Activated CD4-positive, alpha-beta T cell treated with anti-CD3 and anti-CD28 coated beads, Interleukin-2, Interleukin-6, amounts not matched to agents 100 ng/mL and 50 ng/mL, durations not matched to agents 16 hours and 8 hours (primary cell): ENCODE measurements at regions not wholly inside any gene's neighbourhood (a gene's known extent, or its start where the extent isn't known, plus 50 kb on each side); places are given as distances from the start of the nearest gene placed in this dataset.

Experiments used
- DNase-seq: peaks from one replicate; pipeline ENCODE4 v3.0.0-alpha.2; 2020

DNA sequence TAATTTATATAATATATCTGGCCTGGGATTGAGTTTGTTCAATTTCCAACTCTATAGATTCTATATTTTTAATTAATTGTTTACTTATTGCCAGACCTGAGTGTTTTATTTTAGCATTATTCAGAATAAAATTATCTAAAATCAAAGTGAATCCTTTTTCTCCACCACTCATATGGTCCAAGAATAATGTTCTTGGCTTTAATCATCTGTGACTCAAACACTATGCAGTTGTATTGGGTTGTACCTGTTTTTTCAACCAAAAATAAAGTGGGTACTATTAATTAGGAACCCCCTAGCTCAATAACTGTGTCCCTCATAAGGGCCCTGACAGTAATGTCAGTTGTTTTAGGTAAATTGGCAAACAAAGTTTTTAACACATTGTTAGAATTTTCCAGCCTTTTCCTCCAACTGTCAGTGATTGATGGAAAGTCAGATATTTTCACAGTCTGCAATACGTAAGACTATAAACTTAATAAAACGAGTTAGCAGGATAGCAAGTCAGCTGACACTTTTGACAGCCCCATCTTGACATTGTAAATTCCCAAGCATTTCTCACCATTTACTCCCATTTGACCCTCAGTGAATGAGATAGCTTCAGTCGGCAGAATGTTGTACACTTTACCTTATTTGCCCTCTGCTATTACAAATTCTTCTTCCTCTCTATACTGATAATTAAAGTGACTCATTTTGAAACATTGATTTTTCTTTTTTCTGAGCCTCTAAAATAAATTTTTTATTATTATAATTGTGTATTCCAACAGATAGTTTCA lies 587.4 kb downstream of the METTL4 start:
- no peak for DNase-seq

- no peak for DNase-seq
Measured at GRCh38 chr18:1993866-1994265, 577.4 kb downstream of the METTL4 start.

GRCh38 chr18:1994471-1994870 lies 576.8 kb downstream of the METTL4 start:
- no peak for DNase-seq

- no peak for DNase-seq
Measured at GRCh38 chr18:1995041-1995612, 576.2 kb downstream of the METTL4 start.

DNA sequence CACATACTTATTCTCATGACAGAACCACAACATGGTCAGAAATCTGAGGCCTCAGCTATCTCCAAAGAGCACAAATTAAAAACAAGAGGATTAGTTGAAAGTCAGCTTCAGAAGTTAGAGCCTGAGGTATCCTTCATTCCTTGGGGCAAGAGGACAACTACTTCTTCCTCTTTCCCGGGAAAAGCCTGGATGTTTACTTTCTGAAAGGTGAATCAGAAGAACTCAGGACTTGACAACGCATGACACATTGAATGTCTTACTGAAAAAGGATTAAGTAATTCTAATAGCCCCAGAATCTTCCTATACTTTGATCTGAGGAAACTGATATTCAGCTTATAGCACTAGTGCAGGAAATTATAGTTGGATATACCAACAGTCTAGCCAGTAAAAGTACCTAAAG lies 573.2 kb downstream of the METTL4 start:
- no peak for DNase-seq

- DNase-seq: no peak
Measured at GRCh38 chr18:1999387-1999786, 571.9 kb downstream of the METTL4 start.

- no peak for DNase-seq
Measured at GRCh38 chr18:2002151-2002550, 569.2 kb downstream of the METTL4 start.

DNA sequence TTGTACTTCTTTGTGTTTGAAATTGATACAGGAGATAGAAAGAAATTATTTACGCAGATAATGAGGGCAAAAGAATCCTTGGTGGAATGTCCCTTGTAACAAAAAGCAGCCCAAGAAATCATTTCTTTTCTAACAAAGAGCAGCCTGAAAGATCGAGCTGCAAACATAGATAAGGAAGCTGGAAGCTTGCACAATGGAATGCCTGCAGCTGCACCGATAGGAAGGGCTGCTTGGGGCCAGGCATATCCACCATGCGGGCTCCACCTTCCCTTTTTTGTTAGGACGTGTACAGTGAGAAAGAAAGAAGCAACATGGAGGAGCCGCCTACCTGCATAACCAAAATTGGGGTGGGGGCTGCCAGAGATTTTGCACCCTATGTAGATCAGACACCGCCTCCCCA lies 568.7 kb downstream of the METTL4 start:
- no peak for DNase-seq

DNA sequence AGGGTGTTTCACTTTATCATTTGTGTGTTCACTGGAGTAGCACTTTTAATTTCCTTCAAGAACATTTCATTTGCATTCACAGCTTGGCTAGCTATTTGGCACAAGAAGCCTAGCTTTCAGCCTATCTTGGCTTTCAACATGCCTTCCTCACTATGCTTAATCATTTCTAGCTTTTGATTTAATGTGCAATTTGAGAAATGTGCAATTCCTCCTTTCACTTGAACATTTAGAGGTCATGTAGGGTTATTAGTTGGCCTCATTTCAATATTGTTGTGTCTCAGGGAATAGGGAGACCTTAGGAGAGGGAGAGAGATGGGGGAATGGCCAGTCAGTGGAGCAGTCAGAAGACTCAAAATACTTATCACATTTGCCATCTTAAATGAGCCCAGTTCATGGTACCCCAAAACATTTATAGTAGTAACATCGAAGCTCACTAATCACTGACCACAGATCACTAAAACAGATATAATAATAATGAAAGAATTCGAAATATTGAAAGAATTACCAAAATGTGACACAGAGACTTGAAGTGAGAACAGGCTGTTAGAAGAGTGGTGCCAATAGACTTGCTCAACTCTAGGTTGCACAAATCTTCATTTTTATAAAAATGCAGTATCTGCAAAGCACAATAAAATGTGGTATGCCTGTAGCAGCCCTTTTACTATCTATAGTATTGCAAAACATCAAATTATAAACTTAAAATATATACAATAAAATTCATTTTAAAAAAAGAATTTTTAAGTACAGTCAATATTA lies 561.2 kb downstream of the METTL4 start:
- no peak for DNase-seq

- DNase-seq: no peak
Measured at GRCh38 chr18:2027016-2027415, 544.3 kb downstream of the METTL4 start.

- DNase-seq: no peak
Measured at GRCh38 chr18:2027756-2028155, 543.5 kb downstream of the METTL4 start.

DNA sequence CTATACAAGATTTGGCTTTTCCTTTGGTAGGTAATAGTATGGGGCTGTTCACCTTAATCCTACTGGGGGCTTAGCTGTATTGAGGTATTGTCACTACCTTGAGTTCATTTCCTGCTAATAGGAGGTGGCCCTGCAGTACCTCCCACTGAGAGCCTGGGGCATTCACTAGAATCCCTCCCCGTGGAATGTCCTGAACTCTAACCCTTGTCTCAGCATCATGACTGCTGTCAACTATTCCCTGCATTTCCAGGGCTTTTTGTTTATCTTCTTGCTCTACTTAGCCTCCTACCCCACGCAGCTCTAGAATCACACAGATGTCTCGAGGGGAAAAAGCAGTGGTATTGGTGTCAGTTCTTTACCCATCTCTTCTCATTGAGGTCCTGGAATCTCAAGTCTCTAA lies 542.3 kb downstream of the METTL4 start:
- no peak for DNase-seq

GRCh38 chr18:2030647-2031046 lies 540.7 kb downstream of the METTL4 start:
- DNase-seq: no peak

- DNase-seq: no peak
Measured at GRCh38 chr18:2032036-2032435, 539.3 kb downstream of the METTL4 start.

DNA sequence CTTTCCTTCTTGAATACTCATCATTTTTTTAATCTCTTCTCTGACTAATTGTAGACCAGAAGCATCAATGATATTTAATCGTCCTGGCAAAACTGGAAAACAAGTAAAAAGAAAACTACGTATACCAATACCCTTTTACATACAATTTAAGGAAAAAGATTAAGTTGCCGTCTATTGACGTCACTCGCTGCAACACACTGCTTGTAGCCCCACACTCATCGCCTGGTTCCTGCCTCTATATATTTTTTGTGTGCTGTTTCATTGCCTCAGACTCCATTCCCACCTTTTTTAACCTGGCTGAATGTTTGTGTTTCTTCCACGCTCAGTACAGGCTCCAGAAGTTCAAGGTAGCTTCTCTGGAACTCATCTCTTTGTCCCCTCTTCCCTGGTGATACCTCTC lies 536.2 kb downstream of the METTL4 start:
- no peak for DNase-seq

- DNase-seq: no peak
Measured at GRCh38 chr18:2036086-2036485, 535.2 kb downstream of the METTL4 start.

DNA sequence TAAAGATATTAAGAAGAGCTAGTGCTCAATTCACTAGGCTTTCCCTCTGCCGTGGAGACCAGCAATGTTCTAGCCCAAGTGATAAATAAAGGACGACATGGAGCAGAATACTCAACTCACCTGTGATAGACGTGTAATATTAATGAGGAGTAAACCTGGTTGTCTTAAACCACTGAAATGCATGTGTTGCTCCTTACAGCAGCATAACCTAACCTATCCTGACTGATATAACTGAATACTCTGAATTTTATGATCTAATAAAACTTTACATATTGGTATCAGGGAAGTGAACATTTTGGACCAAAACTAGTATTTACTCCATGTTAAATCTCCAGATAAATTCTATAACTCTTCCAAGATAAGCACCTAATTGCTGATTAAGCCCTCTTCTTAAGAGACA lies 531.0 kb downstream of the METTL4 start:
- no peak for DNase-seq

DNA sequence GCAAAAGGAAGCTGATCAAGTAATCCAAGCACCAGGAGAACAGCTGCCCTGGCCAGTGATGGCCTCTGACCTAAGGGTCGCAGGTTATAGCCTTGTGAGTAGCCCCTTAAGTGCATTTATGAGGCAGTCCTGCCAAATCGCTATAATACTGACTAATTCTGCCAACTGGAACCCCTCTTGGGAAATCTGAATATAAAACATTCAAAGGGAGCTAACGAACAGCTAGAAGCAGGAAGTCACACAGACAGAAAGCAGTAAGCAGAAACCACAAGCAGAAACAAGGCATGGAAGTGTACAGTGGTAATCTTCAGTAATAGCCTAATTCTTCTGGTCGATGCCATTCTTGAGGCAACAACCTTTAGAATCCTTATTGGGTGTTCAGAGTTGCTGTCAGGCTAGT lies 521.3 kb downstream of the METTL4 start:
- DNase-seq: no peak

DNA sequence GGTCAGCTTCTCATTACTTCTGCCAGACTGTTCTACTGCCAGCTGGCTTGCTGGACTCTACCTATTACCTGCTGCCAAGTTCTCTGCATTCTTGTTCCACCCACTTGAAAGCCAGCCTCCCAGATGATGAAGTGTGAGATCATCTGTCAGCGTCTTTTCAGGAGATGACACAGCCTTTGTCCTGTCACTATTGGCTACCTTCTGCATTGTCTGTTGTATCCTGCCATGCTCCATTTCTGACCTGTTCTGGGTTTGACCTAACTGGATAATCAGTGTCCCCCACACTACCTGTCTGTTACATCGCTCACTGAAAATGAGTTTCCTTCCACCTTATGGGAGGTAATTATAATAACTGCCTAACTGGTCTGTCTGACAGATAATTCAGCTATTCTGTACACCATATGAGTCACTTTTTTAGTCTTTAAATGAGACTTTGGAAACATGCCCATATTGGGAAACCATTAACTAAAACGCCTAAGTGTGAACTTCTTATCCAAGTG lies 520.6 kb downstream of the METTL4 start:
- no peak for DNase-seq

DNA sequence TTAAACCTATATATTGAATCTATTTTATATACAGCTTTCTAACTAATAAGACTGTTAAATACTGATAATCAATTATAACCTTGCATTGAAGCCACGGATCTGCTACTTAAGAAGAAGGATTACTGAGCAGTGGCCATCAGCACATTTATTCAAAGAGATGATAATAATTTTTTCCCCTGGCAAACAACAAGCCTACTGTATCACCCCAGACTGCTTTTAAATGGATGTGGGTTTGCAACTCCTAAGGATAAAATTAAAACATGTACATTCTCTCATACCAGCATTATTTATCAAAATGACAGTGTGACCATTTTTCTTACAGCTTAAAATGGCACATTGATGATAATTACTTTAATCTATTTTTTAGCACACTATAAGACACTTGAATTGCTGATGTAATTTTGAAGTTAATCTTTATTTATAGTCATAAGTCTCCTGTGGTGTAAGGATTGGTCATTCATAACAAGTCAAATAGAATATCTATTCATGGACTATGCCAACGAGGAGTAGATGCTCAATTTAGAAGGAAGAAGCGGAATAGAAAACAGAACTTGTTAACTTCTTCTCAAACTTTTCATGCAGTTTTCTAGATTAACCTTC lies 517.7 kb downstream of the METTL4 start:
- DNase-seq: no peak

GRCh38 chr18:2059336-2059735 lies 512.0 kb downstream of the METTL4 start:
- no peak for DNase-seq

DNA sequence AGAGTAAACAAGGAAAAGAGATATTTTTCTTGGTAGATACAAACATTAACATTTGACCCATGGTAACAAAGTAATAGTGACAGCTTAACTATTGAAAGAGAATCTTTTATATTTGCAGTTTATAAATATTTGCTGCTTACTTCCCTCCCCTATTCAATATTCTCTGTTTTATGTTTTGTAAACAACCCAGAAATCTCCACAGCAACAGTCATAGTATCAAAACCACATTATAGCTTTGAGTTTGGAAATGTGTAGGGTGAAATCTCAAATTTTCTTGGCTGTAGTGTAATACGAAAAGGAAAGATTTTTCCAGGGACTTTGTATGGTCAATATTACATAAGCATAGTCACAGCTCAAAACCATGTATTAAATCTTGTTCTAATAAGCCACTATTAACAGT lies 511.2 kb downstream of the METTL4 start:
- no peak for DNase-seq

GRCh38 chr18:2070631-2071030 lies 500.7 kb downstream of the METTL4 start:
- DNase-seq: no peak

- DNase-seq: no peak
Measured at GRCh38 chr18:2075499-2075898, 495.8 kb downstream of the METTL4 start.
